ENCODE measurements at regions not wholly inside any gene's neighbourhood (a gene's known extent, or its start where the extent isn't known, plus 50 kb on each side); places are given as distances from the start of the nearest gene placed in this dataset.

GRCh38 chr5:27474395-27474794, 436.0 kb upstream of the CDH9 start:
- TF ChIP-seq CSDC2 (CRISPR knock-in tag; IDR thresholded peaks at IDR 0.05) (no peak), ZC3H10 (CRISPR knock-in tag; IDR thresholded peaks at IDR 0.05) (no peak), ZNF70 (CRISPR knock-in tag; IDR thresholded peaks at IDR 0.05) (no peak), TCF4 (CRISPR knock-in tag; IDR thresholded peaks at IDR 0.05; ENCODE audit: borderline replicate concordance) (no peak)

Data from SK-N-SH treated with all-trans-retinoic acid at 6 μM for 48 hours (cell line).